NCI-H226 (cell line): ENCODE measurements at regions not wholly inside any gene's neighbourhood (a gene's known extent, or its start where the extent isn't known, plus 50 kb on each side); places are given as distances from the start of the nearest gene placed in this dataset.
"Not testable (repeated sequence)": the region's sequence is repeated elsewhere in the genome, so short reads cannot be mapped to it uniquely, and the experiment has no call there.

ENCODE experiments used
- DNase-seq: peaks from one replicate; pipeline ENCODE4 v3.0.0-alpha.2; 2015

DNA sequence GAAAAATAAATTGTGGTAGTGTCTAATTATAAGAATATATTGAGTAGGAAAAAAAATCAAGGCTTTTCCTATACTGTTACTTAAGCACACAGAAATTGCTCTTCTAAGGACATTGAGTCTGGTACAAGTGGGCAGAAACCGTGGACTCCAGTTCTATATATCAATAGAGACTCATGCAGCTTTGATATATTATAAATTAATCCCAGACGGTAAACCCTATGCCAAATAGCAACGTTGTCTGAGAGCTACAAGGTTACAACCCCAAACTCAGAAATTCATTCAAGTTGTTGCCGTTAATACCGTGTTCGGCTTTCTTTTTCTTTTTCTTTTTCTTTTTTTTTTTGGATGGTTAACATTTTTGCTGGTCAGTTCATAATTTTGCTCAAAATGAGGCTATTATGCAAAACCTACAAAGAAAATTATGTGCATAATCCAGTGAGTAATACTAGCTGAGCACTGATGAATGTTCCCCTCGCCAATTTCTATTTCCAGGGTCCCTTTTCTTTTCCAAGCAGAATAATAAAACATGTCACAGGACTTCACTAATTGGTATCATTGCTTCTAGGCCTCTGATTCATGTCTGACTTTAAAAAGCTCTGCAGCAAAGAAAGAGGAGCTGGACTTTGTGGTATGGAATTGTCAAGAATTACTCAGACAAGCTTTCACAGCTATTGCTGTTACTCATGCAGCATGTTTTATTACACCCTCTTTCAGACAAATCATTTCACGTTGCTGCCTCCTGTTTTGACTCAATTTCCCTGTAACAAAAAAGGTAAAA is 737.7 kb downstream of the NLGN4X start:
- no peak for DNase-seq

DNA sequence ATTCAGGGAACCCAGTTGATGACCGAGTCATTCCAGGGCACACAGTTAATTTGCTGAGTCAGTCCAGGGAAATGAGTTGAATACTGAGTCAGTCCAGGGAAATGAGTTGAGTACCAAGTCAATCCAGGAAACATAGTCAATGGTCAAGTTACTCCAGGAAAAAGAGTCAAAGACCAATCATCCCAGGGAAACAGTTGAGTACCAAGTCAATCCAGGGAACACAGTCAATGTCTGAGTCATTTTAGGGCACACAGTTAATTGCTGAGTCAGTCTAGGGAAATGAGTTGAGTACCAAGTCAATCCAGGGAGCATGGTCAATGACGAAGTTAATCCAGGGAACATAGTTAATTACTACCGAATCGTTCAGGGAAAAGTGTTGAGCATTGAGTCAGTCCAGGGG is 754.4 kb downstream of the NLGN4X start:
- DNase-seq, result no peak

DNA sequence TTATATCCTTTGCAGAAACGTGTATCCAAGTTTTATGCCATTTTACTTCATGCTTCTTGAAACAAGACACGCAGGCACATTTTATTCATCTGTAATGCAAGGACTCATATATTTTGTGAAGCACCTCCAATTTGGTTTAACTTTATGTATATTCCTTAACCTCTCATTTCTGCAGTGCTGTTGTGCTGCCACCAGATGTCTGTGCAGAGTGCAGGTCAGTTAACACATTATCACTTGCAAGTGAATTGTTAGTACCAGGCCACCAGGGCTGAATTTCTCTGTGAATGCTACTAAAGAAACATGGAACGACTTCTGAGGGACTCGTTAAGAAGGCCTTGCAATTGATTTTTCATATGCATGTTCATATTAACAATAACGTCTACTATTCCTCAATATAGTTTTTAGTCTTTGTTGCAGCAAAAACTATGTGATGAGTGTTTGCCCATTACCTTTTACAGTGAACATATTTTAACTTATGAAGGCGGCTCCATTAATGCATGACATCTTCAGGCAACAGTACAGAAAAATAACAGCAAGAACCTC is 770.3 kb downstream of the NLGN4X start:
- DNase-seq, result no peak

DNA sequence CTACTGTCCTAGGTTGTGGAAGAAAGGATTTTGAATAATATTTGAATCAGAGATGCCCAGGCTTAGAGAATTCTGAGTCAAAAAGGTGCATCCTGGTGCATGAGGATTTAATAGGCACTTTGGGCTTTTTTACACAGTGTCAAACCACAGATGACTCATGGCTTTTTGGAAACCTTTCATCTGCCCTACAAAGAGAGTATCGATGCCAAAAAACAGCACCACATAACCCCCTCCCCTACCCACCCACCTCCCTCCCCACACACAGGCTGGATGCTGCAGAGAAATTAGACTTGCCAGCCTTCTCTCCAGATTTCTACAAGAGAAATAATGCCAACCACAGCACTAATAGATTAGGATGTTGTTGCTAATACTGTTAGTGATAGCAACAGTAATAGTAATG is 779.3 kb downstream of the NLGN4X start:
- DNase-seq, result no peak

DNA sequence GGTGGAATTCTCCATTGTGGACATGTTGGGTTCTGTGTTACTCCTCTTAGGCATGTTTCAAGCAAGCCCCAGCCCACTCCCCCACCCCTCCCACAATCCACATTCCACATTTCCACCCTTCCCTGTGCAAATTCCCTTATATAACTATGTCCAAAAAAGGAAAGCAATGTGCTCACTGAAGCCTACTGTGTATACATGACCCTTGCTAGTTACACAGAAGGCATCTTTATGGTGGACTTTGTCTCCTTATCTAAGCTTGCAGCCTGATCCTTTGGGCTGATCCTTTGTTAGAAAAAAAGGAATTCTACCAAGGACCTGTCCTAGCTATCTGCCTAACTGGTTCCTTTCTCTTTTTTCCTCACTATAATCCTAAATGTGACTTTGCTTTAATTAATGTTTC is 796.8 kb downstream of the NLGN4X start:
- no peak for DNase-seq

DNA sequence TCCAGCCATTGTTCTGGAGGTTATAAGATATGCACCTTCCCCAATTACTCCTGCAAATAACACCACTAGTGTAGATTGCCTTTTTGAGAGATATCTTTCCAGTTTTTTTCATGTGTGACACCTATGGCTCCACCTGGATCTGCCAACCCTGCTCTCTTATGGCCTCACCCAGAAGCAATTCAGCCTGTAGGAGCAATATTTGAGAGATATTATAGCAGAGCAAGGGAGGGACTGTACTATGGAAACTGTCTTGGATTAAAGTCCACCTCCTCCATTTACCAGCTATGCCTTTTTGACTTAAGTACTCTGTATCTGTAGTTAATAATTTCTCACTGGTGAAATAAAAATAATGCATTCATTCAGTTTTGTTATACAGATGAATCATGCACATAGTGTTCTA is 803.5 kb downstream of the NLGN4X start:
- DNase-seq, result no peak

DNA sequence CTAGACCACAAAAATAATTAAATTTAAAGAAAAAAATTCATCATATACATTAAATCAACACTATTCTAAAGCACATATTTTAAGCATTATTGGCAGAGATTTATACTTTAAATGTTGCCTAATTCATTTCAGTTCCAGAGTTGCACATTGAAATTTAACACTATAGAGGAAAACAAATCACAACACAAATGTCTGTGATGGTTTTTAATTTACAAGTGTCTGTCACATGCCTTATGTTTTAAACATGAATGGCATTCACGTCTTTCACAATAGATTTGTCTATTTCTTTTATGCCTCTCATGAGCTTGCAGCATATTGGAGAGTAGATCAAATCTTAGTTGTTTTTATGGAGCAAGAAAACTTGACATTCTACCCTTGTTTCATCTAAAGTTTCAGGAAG is 811.3 kb downstream of the NLGN4X start:
- DNase-seq, result no peak

DNA sequence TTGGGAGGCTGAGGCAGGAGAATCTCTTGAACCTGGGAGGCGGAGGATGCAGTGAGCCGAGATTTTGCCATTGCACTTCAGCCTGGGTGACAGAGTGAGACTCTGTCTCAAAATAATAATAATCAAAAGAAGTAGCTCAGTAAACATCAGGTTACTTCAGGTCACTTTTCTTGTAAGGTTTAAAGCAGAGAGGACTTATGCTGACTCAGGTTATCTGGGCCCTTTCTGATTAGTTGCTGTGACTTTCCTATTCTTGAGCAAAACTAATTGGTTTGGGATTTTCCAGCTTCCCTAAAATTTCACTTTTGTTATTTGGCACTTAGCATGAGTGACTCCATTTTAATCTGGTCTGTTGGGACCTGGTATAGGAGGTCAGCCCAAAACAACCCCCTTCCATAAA is 812.9 kb downstream of the NLGN4X start:
- no peak for DNase-seq

DNA sequence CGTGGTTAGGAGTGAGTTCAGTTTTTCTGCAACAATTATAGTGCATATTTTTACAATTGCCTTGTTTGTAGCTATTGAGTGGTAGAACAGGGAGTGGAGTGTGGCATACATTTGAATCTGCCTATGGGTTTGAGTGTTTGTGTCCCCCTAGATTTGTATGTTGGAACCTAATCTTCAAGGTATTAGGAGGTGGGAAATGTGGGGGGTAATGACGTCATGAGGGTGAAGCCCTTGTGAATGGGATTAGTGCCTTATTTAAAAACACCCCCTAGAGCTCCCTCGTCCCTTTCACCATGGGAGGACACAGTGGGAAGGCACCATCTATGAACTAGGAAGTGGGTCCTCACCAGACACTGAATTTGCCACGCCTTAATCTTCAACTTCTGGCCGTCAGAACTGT is 819.6 kb downstream of the NLGN4X start:
- no peak for DNase-seq

DNA sequence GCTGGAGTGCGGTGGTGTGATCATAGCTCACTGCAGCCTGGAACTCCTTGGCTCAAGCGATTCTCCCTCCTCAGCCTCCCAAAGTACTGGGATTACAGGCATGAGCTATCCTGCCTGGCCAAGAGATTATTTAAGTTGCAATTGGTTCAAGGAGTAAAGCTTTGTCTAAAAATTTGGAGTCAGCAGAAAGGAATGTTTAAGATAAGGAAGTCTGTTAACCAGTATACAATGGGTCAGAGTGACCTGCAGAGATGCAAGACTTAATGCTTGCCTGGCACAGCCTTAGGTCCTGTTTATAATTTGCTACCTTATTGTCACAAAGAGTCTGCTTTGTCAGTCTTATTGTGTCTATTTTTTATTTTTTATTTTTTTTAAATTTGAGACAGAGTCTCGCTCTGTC is 826.2 kb downstream of the NLGN4X start:
- DNase-seq, result no peak

DNA sequence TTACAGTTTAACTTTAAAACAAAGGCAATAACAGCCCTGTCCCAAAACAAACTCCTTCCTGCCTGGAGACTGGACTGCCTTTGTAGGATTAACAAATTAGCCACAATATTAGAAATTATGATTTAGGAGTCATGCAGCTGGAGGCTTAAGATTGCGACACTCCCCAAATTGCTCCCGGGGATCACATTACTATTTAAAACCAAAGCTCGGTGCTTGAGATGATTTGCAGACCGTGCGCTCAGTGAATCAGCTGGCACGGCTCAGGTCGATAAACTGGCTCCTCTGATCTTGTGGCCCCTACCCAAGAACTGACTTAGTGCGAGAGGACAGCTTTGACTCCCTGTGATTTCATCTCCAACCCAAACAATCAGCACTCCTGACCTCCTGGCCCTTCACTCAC is 829.3 kb downstream of the NLGN4X start:
- no peak for DNase-seq

DNA sequence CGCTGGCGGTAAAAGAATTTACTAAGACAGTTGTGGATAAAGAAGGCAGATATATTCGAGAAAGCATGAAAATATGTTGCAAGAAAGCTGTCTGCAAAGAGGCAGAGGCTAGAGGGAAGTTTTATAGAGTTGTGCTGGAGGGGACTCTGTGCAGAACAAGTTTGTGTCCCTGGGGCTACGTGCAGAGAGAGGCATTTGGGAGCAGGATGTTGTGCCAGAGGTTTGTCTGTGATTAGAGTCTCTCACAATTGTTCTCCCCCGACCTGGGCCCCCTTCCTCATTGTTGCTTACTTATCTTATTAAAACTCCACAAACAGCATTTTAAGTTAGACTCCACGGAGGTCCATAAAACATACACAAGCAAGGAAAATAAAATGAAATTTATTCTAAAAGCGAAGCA is 831.3 kb downstream of the NLGN4X start:
- DNase-seq, result no peak

DNA sequence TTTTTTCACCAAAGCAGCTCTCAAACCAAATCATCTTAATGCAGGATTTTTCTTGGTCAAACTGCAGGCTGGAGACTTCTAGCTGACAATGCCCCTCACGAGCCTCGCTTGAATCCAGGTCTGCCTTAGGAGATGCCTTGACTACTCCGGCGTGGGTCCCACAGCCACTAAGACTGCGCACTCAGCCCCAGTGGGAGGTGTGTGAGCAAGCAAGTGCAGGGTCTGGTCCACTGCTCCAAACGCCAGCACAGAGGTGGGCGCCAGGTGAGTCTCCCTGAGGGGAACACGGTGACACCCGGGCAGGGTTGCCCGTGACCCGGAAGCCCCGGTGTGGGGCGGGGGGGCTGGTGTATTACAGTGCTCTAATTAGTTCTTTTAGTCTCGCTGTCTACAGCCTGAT is 838.3 kb downstream of the NLGN4X start:
- no peak for DNase-seq

DNA sequence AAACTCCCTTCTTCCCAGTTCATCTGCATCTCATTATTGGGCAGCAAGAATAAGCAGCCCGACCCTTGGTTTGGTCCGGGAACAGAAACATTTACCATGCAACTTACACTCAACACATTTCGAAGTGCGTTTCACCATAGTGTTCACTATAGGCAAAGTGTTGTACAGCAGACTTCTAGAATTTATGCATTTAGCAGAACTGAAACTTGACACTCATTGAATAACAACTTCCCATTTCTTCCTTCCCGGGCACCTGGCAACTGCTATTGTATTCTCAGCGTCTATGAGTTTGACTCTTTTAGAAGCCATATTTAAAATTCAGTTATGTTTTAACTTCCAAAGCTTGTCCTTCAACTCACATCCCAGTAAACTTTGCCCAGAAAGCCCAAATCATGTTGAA is 840.6 kb downstream of the NLGN4X start:
- no peak for DNase-seq

DNA sequence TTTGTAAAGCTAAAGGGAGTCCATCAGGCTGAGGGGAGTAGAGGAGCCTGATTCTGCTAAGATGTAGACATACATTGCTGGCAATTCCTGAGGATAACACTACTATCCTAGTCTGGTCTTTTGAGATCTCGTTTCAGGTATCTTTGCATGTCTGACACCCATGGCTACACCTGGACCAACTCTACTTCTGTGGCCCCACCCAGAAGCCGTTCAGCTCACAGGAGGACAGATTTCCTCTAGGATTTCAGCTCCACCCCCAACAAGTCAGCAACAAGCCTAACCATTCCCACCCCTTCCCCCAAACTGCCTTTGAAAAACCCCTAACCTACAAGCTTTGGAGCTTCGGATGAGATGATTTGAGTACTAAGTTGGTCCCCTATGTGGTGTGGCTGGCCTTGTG is 848.2 kb downstream of the NLGN4X start:
- DNase-seq, result no peak

DNA sequence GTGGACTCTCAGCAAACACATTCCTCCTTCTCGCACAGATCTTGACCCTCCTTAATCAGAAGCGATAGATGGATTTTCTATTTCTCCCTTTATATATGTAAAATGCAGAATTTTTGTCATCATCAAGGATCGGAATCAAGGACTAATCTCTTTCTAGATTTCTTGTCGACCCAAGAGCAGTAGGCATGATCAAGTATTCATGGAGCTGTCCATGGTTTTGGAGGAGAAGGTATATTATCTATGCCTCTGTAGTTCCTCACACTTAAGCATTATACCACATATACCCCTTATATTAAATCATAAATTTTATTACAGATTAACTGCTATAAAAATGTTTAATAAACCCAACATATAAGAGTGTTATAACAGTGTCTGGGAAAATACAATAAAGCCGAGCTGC is 886.8 kb downstream of the NLGN4X start:
- DNase-seq, result no peak

DNA sequence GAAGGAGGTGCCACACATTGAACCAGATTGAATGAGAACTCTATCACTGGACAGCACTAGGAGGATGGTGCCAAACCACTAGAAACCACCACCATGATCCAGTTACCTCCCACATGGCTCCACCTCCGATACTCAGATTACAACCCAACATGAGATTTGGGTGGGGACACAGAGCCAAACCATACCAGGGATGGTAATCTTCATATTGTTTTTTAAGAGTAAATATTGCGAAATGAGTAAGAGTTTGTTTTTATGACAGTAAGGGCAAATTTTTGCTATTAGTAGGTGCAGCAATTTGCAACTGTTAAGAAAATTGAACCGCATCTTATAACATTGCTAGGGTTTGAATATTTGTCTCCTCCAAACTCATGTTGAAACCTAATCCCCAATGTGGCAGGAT is 891.5 kb downstream of the NLGN4X start:
- DNase-seq, result no peak

DNA sequence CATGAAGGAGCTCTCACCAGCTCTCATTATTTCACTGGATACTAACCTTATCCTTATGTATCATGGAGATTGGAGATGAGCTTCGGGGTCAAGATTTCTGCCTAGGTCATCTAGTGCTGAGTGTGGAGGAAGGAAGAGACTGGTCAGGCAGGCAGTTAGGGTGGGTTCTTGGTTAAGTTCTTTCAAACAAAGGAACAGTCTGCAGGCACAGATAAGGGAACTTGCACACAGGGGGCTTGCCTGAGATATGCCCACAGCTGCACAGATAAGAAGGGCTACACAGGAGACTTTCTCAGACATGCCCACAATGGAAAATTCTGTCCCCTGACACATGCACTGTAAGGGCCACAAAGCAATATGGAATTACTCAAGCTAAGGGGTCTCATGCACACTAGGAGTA is 904.1 kb downstream of the NLGN4X start:
- no peak for DNase-seq

DNA sequence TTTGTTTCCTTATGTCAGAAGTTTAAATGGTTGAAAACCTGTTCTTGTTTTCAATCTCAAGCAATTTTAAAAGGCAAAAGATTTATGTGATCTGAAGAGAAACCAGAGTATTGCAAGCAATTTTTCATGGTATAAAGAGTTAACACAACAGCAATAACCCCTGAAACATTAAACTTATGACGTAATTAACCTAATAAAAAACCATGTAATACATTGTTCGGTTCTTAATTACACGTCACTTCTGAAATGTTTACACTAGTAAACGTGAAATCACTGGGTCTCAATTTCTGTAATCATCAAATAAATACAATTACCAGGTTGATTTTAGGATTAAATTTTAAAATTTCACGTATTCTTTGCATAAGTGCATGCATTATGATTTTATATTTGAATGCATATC is 914.5 kb downstream of the NLGN4X start:
- DNase-seq, result no peak

DNA sequence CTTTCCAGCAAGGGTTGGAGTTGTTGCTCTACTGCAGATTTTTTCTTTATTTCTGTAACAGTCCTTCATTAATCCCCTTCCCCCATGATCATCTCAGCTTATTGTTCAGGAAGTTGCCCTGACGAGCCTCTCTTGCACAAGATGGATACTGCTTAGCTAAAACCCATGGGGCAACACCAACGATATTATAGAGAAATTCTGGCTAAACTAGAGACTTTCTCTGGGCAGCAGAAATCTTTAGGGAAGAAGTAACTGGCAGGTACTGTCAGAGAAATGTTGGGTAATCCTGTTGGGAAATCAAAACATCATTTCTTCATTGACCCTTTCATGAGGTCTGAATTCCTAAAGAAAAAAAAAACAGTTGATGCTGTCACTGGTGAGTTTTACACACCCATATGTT is 921.3 kb downstream of the NLGN4X start:
- DNase-seq, result no peak

DNA sequence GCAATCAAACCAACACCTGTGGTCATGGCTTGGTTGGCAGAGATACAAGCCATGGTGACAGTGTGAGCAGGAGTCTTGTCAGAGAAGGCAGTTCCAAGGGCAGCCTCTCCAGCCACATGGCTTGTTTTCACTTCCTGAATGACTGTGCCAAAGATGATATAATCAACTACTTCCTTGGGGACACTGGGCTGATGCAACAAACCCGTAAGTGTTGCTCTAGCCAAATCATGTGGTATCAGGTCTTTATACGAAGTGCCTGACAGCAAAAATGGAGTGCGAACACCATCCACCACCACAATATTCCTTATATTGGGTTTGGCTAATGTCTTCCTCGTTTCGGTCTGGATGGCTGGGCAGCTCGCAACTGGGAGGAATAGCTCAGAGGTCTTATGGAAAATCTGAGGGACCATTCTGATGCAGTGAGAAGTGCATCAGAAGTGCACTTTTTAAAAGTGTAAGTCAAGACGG is 922.0 kb downstream of the NLGN4X start:
- no peak for DNase-seq

DNA sequence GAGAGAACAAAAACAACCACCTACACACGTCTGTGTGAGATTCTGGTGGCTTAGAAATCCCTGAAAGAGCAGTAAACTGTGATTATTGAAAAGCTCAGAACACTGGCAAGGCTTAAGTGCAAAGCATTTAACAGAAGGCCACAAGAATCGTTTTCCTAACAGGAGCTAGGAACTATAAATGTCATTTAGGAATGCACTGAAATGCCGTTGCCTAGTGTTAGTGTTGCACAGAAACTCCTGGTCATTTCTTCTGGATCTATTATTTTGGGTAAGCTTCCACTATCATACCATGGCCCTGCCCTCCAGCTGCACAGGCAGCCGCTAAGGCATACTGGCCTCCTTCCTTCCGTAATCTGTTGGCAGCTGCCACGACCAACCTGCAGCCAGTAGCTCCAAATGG is 923.2 kb downstream of the NLGN4X start:
- no peak for DNase-seq

DNA sequence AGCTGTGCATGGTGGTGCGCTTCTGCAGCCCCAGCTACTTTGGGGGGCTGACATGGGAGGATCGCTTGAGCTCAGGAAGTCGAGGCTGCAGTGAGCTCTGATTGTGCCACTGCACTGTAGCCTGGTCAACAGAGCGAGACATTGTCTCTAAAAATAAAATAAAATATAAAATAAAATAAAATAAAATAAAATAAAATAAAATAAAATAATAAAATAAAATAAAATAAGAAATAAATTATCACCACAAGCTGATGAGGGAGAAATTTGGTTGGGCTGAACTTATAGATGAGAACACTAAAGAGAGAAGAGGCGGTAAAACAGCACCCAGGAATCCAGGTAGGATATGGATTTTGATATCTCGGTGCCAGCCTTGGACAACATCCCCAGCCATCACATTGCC is 933.7 kb downstream of the NLGN4X start:
- no peak for DNase-seq

DNA sequence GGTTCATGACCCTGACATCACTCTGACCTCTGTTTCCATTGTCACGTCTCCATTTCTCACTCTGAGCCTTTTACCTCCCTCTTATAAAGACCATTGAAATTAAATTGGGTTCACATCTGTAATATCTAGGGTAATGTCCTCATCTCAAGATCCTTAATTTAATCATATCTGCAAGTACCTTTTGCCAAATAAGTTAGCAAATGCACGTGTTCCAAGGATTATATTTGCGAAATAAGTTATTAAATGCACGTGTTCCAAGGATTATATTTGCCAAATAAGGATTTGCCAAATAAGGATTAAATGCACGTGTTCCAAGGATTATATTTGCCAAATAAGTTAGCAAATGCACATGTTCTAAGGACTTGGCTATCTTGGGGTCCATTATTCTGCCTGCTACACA is 938.0 kb downstream of the NLGN4X start:
- DNase-seq, result no peak

DNA sequence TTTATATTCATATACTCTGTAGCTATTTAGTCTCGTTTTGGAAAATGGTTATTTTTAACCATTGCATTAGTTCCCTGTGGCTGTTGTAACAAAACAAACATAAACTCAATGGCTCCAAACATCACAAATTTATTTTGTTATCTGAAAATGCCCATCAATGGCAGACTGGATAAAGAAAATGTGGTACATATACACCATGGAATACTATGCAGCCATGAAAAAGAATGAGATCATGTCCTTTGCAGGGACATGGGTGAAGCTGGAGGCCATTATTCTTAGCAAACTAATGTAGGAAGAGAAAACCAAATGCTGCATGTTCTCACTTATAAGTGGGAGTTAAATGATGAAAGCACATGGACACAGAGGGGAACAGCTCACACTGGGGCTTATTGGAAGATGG is 938.7 kb downstream of the NLGN4X start:
- DNase-seq, result not testable (repeated sequence)
